Anterior cingulate cortex (tissue), 58 donors: ENCODE measurements at regions not wholly inside any gene's neighbourhood (a gene's known extent, or its start where the extent isn't known, plus 50 kb on each side); places are given as distances from the start of the nearest gene placed in this dataset.

Experiments used
- DNase-seq, 58 donors: peaks; one replicate each; lab custom pipeline; 2025; lab: John Stamatoyannopoulos, UW

- DNase-seq, result no peak
Measured at GRCh38 chr18:69308619-69309018, 92.1 kb upstream of the DOK6 start.

GRCh38 chr18:69326094-69326493, 74.6 kb upstream of the DOK6 start:
- no peak for DNase-seq

- no peak for DNase-seq
Measured at GRCh38 chr18:69328086-69328485, 72.6 kb upstream of the DOK6 start.

GRCh38 chr18:69330385-69331005, 70.2 kb upstream of the DOK6 start:
- no peak for DNase-seq

GRCh38 chr18:69349912-69350597, 50.6 kb upstream of the DOK6 start:
- DNase-seq, result no peak
